HG03025 (cell line): ENCODE measurements at regions not wholly inside any gene's neighbourhood (a gene's known extent, or its start where the extent isn't known, plus 50 kb on each side); places are given as distances from the start of the nearest gene placed in this dataset.

Experiments
- ATAC-seq: cut with Tn5 transposase; IDR thresholded peaks from one replicate; pipeline ENCODE4 v1.9.1; 2021; ENCODE audit warnings: mild to moderate bottlenecking, moderate library complexity; ENCODE audit not compliant: unreplicated experiment, low FRiP score

- no peak for ATAC-seq
These were observed 53.0 kb upstream of the DAZL start for GRCh38 chr3:16658004-16658924.

GRCh38 chr3:16658925-16659793, 53.9 kb upstream of the DAZL start:
- ATAC-seq, result no peak

- no peak for ATAC-seq
These were observed 58.9 kb upstream of the DAZL start for GRCh38 chr3:16663854-16664712.

- no peak for ATAC-seq
These were observed 60.1 kb upstream of the DAZL start for GRCh38 chr3:16665282-16665741.

GRCh38 chr3:16666206-16666605, 61.0 kb upstream of the DAZL start:
- ATAC-seq, result no peak

GRCh38 chr3:16667633-16668032, 62.4 kb upstream of the DAZL start:
- no peak for ATAC-seq

- ATAC-seq, result no peak
These were observed 63.7 kb upstream of the DAZL start for GRCh38 chr3:16668776-16669545.

GRCh38 chr3:16670191-16670590, 65.0 kb upstream of the DAZL start:
- no peak for ATAC-seq

GRCh38 chr3:16671690-16672089, 66.5 kb upstream of the DAZL start:
- no peak for ATAC-seq

- ATAC-seq, result no peak
These were observed 68.3 kb upstream of the DAZL start for GRCh38 chr3:16673530-16673929.

GRCh38 chr3:16675805-16676204, 70.6 kb upstream of the DAZL start:
- no peak for ATAC-seq

- ATAC-seq, result no peak
These were observed 81.5 kb upstream of the DAZL start for GRCh38 chr3:16686679-16687078.

GRCh38 chr3:16687221-16687620, 82.0 kb upstream of the DAZL start:
- no peak for ATAC-seq

- ATAC-seq, result no peak
These were observed 87.5 kb upstream of the DAZL start for GRCh38 chr3:16692486-16693344.

GRCh38 chr3:16693820-16694219, 88.6 kb upstream of the DAZL start:
- no peak for ATAC-seq

GRCh38 chr3:16695710-16696109, 90.5 kb upstream of the DAZL start:
- ATAC-seq, result no peak

GRCh38 chr3:16697443-16698147, 92.4 kb upstream of the DAZL start:
- no peak for ATAC-seq

- no peak for ATAC-seq
These were observed 95.4 kb upstream of the DAZL start for GRCh38 chr3:16700651-16701050.
